OCI-M1 (cell line): ENCODE measurements at regions not wholly inside any gene's neighbourhood (a gene's known extent, or its start where the extent isn't known, plus 50 kb on each side); places are given as distances from the start of the nearest gene placed in this dataset.

Source experiments
- DNase-seq: peaks from one replicate; lab custom pipeline; 2025; lab: John Stamatoyannopoulos, UW

DNA sequence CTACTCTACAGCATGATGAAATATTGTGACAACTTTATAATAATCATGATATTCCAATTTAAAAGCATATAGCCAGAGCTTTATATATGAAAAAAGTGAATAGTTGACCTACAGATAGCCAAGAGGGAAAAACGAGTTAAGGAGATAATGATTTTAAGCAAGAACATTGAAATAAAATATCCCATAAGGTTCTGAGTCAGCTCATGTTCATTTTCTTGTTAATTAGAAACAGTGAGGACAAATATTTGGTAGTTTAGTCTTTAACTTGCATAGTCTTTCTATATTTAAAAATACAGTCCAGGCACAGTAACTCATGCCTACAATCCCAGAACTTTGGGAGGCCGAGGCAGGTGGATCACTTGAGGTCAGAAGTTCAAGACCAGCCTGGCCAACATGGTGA lies 55.8 kb upstream of the CDH6 start:
- DNase-seq: no peak

GRCh38 chr5:31135542-31135941 lies 57.9 kb upstream of the CDH6 start:
- DNase-seq: no peak

DNA sequence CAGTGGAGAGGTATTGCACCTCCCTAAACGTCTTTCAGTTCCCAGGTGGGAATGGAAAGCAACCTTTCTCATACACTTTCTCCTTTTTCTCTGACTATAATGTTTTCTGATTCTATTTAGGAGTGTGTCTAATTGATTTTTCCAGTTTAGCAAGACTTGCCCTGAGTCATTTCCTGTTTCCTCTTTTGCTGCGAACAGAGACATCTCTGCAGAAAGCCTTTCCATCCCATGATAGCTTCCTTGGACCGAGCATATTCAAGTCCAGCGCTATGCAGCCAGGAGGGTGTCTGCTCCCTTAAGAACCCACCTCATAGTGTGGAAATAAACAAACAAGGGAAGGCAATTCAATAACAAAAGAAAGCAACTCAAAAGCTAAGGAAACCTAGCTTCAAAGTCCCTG lies 60.0 kb upstream of the CDH6 start:
- DNase-seq: peak; percentile 39

GRCh38 chr5:31131381-31131891 lies 62.0 kb upstream of the CDH6 start:
- no peak for DNase-seq

DNA sequence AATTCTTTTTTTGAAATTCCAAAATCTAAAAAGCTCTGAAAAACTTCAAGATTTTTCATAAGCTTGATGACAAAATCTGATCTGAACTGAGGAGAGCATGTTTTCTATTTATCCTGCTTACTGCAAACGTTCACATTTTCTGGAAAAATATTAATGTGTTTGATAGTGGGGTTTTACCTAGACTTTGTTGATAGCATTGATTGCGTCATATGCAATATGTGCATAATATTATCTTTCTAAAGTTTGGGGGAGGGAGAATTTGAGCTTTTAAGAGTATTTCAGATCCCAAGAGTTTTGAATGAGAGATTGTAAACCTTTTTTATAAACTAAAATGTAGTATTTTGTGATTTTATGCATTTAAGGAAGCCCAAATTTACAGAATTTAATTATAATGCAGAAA lies 62.8 kb upstream of the CDH6 start:
- DNase-seq: no peak

DNA sequence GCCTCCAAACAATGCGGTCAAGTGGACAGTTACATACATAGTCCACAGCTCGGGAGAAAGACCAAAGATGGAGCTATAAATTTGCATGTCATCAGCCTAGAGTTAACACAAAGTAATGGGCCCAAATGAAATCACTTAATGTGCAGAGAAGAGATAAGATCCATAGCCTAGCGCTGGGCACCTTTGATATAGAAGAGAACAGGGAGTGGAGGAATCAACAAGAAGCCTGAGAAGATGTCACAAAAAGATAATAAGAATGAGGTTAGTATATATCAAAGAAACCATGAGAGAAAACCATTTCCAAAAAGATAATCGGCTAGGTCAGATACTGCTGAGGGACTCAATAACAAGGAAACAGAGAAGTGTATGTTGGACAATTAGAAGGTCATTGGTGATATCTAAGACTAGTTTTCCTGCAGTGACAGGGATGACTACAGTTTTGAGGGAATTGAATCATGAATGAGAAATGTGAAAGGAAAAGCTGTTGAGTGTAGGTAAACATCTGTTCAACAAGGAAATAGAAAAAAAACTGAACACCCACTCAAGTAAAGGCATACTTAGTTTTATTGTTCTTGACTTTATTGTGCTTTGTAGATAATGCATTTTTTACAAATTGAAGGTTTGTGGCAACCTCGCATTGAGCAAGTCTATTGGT lies 68.7 kb upstream of the CDH6 start:
- DNase-seq: peak; percentile 67

DNA sequence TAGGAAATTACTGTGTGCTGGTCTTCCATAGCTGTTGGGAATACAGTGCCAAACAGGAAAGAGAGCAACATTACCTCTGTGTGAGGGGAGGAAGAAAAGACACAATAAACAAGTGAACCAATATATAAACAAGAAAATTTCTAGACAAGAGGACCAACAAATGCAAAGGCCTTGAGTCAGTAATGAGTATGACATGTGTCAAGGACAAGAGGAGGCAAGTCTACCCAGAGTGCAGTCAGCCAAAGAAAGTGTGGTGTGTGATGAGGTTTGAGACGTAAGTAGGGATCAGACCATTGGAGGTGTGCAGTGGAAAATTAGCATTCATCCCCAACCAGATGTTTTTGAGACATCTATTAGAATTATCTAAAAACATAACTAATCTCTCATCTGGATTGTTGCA lies 69.5 kb upstream of the CDH6 start:
- DNase-seq: no peak

DNA sequence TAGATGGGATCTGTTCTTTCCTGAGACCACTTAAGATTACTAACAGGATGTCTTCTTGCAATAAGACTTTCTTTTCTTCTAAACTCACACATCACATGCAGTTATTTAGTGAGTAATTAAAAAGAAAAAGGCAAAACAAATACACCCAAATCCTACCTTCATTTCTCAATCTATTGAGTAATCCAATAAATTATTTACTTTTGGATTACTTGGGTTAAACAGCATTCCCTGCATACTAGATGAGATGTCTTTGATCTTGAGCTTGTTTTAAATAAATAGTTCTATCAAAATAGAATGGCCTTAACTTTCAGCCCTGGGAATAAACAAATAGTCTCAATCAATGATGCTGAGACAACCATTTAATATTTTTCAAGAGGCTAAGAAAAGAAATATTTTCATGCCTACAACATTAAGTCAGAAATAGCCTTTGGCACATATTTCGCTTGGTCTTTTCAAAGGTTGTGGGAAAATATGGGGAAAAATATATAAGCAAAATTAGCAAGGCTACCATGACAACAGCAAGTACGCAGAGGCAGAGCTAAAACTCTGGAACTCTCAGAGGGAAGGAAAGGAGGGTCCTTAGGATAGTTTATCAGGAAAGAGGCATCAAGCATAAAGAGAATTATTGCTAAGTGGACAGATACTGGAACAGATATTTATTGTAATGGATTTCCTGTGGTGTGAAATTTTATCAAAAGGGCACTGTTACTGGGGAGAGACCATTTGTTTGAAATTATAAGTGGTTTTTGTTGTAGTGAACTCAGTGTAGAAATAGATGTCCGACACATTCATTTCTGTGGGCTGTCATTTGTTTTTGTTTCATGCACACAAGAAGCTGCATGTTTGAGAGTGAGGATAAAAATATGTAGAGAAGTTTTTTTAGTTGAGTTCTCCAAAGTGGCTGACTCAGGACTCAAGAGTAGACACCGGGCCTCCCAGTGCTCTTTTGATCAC lies 70.2 kb upstream of the CDH6 start:
- no peak for DNase-seq

DNA sequence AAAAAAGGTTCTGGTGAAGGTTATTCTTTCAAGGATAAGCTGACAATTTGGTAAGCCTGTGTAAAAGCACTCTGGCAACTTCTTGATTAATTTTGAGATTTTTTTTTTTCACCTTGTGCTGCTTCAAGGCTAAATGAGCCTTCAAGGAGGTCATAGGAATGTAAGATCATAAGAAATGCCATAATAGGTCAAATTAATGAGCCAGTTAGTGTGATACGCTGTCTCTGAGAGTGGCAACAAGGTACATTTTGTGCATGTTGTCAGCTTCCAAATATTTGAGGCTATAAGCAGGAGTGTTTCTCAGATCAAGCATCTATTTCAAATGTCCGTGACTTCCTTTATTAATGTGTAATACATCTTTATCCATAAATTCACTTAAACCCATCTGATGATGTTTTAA lies 72.3 kb upstream of the CDH6 start:
- DNase-seq: no peak

GRCh38 chr5:31120642-31120948 lies 72.9 kb upstream of the CDH6 start:
- DNase-seq: no peak

DNA sequence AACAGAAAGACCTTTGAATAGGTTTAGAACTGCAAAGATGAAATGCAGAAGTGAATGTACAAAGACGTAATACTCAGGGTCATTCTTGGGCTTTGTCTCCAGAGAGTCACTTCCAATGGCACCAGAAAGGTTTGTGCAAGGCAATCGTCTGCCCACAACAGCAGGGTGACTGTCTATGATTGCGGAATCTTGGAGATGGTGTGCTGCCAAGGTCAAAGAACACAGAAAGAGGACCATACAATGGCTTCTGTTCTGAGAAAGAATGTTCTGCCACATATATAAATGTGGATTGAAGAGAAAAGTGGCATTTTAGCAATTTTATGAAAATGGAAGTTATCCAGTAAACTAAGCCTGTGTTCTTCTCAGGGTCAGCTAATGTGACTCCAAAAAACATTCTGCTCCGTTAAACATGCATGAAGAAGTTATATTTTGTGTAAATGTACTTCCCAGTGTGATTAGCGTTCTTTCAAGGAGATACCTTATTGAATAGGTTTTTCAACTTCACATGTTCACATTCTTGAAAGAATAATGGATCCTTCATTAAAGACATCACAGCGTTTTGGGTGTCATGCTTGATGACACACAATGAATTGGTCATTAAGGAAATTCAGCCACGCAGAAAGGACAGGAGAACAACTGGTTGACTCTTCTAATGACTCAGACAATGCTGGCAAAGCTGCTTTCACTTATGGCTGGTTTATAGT lies 73.4 kb upstream of the CDH6 start:
- no peak for DNase-seq

GRCh38 chr5:31116466-31117031 lies 76.9 kb upstream of the CDH6 start:
- no peak for DNase-seq

GRCh38 chr5:31114817-31115216 lies 78.7 kb upstream of the CDH6 start:
- DNase-seq: no peak

- no peak for DNase-seq
Measured at GRCh38 chr5:31113666-31114350, 79.7 kb upstream of the CDH6 start.

DNA sequence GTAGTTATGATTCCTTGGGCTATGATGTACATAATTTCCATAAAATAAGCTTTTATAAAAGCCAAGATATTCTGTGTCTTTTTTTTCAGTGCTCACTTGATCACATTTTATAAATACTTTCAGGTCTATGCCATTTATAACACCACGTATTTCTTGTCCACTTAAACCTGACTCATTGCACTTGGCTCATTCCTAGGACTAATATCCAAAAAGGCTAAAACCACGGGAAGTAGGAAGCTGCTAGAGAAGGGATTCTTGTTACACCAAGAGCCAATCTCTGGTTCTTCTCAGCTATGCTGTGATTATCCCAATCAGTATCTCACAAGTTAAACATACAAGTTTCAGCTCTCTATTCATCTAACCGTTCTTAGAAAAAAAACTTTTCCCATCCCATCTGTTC lies 80.4 kb upstream of the CDH6 start:
- DNase-seq: no peak

DNA sequence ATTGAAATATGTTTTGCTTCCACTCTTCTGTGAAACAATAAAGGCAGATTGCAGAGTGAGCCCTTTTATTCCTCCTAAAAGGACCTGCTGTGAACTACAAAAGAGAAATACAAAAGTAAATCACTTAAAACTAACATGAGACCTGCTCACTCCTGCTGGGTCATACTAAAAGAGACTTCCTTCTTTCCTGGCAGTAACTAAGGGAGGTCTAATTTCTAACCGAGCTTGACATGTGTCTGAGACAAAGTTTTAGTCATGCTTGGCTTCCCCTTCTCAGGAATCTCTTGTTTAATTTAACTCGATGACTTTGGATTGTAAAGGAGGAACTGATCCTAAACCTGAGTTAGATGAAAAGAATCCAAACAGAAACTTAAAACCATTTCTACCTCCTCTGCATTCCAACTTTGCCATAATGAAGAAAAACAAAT lies 86.4 kb upstream of the CDH6 start:
- peak; percentile 22 for DNase-seq

- no peak for DNase-seq
Measured at GRCh38 chr5:31106691-31107090, 86.8 kb upstream of the CDH6 start.

DNA sequence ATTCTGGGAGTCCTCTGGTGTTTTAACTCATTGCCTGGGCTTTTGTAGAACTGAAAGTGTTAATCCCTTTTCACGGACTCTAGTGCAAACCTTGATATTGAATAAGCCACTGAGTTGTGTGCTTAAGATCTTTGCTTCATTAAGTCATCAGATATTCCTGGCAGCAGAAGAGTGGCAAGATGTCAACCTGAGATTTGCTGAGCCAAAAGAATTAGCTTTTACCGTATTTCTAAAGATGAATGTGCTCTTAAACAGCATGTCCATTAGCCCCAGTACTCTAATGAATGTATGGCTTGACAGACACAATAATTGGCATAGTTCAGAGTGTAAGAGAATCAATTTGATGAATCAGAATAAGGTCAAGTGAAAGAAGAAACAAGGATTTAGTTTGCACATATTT lies 87.2 kb upstream of the CDH6 start:
- no peak for DNase-seq

DNA sequence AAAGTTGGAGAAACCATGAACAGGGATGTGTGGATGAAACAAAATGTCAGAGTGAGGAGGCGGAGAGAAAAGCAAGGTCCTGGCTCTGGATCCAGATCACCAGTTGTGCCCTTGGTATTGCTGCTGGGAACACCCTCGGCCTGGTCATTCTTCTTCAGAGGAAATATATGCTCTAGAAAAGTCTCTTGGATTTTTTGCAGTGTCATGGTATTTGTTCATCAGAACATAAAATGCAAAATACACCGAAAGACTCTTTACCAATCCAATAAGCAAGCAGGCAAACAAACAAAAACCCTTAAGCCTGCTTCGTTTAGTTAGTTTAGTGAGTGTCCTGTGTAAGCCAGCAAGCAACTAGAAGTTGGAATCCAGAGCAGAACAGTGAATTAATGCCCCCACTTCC lies 88.7 kb upstream of the CDH6 start:
- DNase-seq: no peak

DNA sequence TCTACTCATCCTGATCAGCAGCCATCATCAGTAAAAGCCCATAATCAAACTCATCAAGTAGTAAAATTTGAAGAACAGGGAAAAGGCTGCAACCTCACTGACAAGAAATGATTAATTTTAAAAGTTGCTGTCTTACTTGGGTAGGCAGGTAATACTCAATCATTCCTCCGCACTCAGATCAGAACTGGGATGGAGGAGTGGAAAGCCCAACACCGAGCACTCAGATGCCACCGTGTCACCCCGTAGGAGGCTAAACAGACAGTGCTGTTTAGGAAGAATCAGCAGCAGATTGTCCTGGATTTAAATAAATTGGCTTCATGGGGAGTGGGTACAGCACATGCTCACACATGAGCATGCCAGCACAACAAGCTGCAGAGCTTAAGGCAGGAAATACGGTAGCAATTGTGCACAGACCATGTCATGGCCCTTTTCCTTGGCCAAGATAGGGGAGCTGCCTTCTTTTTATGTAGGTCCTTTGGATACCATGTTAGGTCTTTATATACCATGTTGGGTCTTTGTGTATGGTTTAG lies 92.6 kb upstream of the CDH6 start:
- no peak for DNase-seq

DNA sequence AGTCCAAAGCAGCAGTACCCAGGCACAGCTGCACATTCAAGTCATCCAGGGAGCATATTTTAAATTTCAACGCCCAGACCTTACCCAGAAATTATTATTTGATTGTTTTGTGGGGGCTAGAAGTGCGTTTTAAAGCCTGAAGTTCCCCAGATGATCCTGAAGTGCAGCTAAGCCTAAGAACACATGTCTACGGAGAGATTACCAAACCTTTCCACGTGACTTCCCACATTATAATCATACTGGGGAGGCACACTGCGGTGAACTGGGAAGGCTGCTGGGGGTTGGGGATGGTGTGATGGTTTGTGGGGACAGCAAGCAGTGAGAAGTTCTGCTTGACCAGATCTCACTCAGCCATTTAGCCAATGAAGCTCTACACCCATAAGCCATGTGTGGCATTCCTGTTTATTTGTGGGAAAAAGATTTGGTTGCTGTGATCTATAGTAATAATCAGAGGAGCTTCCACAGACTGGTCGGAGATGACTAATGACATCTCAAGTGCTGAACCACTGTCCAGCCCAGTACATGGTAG lies 93.4 kb upstream of the CDH6 start:
- no peak for DNase-seq
